Stimulated activated naive B cell treated with anti-CD40 and anti-IgM and Interleukin-4, amounts not matched to agents 10 μg/mL and 1 μg/mL and 100 μg/mL, for 72 hours (primary cell): ENCODE measurements at regions not wholly inside any gene's neighbourhood (a gene's known extent, or its start where the extent isn't known, plus 50 kb on each side); places are given as distances from the start of the nearest gene placed in this dataset.
"Not testable (repeated sequence)": the region's sequence is repeated elsewhere in the genome, so short reads cannot be mapped to it uniquely, and the experiment has no call there.

ENCODE experiments used
- ATAC-seq, 2 donors: fragments of 150-1000 bp; cut with Tn5 transposase; replicated peaks; 2 replicates each; pipeline ENCODE4 v1.10.0; 2021; ENCODE audit warnings: moderate library complexity in 1 of 2
- DNase-seq: peaks from one replicate; pipeline ENCODE4 v3.0.0; 2021
- H3K27ac Mint-ChIP-seq: one replicate; pipeline ENCODE4 v1.8.0; 2022; ENCODE audit warnings: mild to moderate bottlenecking, mixed read lengths
- H3K27me3 Mint-ChIP-seq, 2 donors: one replicate each; pipeline ENCODE4 v1.8.0; 2022; ENCODE audit warnings: mixed read lengths in 2 of 2
- H3K36me3 Mint-ChIP-seq, 2 donors: one replicate each; pipeline ENCODE4 v1.8.0; 2022; ENCODE audit warnings: mixed read lengths in 2 of 2, mild to moderate bottlenecking in 1 of 2
- H3K4me1 Mint-ChIP-seq, 2 donors: one replicate each; pipeline ENCODE4 v1.8.0; 2022; ENCODE audit warnings: mixed read lengths in 2 of 2, mild to moderate bottlenecking in 1 of 2
- H3K4me3 Mint-ChIP-seq, 2 donors: one replicate each; pipeline ENCODE4 v1.8.0; 2022; ENCODE audit warnings: mild to moderate bottlenecking in 2 of 2, mixed read lengths in 2 of 2, moderate library complexity in 1 of 2
- H3K9me3 Mint-ChIP-seq, 2 donors: one replicate each; pipeline ENCODE4 v1.8.0; 2022; ENCODE audit warnings: mixed read lengths in 2 of 2, mild to moderate bottlenecking in 1 of 2

DNA sequence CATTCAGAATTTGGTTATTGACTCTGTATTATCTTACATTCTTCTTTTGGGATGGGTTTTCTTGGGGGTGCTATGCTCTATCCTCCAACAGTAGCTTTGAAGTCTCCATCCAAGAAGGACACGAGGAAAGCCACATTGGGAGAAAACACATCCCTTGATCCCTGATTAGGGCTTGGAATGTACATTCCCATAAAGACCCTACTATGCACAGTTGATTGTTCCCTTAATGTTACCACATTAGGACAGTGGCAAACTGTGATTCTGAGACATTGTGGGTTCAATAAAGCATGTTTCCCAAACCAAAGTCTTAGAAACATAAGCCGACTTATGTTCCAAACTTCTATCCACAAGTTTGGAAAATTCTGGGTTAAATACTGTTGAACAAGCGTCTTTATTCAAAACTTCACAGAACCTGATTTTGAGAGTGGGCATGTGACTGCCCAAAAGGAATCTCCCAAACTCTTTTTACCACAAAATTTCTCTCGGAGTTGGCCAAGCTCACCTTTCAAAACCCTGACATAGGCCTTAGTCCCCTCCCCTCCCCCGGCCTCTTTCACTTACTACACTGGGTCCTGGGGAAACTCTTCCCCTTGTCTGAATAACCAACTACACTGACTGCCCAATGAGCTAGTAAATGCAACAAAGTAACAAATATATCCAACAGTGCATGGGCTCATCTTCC, 177.0 kb upstream of the KAZN start:
- no peaks in the 10 kb centered on the region for H3K4me1 Mint-ChIP-seq
- ATAC-seq (no peak), DNase-seq (no peak)
- peaks cover 0 to 4% of the 10 kb centered on the region in 2 donors for H3K27me3 Mint-ChIP-seq
- no peaks in the 10 kb centered on the region for H3K36me3 Mint-ChIP-seq
- H3K4me3 Mint-ChIP-seq: no peak overlapping the region
- H3K9me3 Mint-ChIP-seq: peaks cover 0 to 4% of the 10 kb centered on the region in 2 donors
- no peak overlapping the region for H3K27ac Mint-ChIP-seq

- no peak overlapping the region for H3K4me3 Mint-ChIP-seq
- peaks cover 0 to 4% of the 10 kb centered on the region in 2 donors for H3K27me3 Mint-ChIP-seq
- no peaks in the 10 kb centered on the region for H3K36me3 Mint-ChIP-seq
- DNase-seq (no peak), ATAC-seq (no peak)
- no peaks in the 10 kb centered on the region for H3K4me1 Mint-ChIP-seq
- no peak overlapping the region for H3K27ac Mint-ChIP-seq
- H3K9me3 Mint-ChIP-seq: peaks cover 0 to 4% of the 10 kb centered on the region in 2 donors
Measured at GRCh38 chr1:14421977-14422609, 176.4 kb upstream of the KAZN start.

DNA sequence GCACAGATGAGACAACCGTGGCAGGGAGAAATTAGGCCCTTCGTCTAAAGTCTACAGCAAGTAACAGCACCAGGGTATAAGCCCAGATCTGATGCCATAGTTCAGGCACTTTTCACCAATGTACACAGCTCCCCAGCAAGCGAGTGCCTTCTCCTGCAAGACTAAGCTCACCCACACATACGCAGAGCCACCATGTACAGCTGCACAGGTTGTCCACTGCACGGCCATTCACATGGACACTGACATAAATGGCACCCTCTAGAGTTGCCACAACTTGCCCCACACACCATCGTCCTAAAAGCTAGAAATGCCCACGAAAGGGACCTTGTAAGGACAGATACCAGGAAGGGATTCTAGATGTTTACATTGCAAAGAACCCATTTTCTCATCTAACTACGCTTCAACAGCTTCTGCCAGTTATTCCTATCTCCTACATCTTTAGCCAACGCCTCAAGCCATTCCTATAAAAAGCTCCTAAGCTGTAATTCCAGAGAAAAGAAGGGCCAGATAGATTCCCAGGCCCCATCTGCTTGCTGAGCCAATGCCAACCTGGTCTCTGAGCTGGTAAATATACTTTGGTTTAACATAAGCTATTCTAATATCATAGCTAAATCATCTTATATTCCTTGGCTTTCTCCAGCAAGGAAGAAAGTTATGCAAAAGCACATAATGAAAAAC, 174.0 kb upstream of the KAZN start:
- peaks cover 0 to 4% of the 10 kb centered on the region in 2 donors for H3K9me3 Mint-ChIP-seq
- no peaks in the 10 kb centered on the region for H3K36me3 Mint-ChIP-seq
- ATAC-seq: no peak
- H3K4me1 Mint-ChIP-seq: no peaks in the 10 kb centered on the region
- no peak overlapping the region for H3K4me3 Mint-ChIP-seq
- no peak overlapping the region for H3K27ac Mint-ChIP-seq
- H3K27me3 Mint-ChIP-seq: peaks cover 0 to 4% of the 10 kb centered on the region in 2 donors
- no peak for DNase-seq

- H3K27ac Mint-ChIP-seq: no peak overlapping the region
- no peaks in the 10 kb centered on the region for H3K36me3 Mint-ChIP-seq
- no peak overlapping the region for H3K4me3 Mint-ChIP-seq
- ATAC-seq: no peak
- no peak for DNase-seq
- no peaks in the 10 kb centered on the region for H3K9me3 Mint-ChIP-seq
- no peaks in the 10 kb centered on the region for H3K4me1 Mint-ChIP-seq
- H3K27me3 Mint-ChIP-seq: peaks cover 0 to 8% of the 10 kb centered on the region in 2 donors
Measured at GRCh38 chr1:14426854-14427253, 171.6 kb upstream of the KAZN start.

- H3K36me3 Mint-ChIP-seq: no peaks in the 10 kb centered on the region
- DNase-seq: no peak
- H3K4me1 Mint-ChIP-seq: no peaks in the 10 kb centered on the region
- ATAC-seq: no peak
- H3K27me3 Mint-ChIP-seq: peaks cover 11 to 16% of the 10 kb centered on the region in 2 donors
- no peak overlapping the region for H3K4me3 Mint-ChIP-seq
- H3K9me3 Mint-ChIP-seq: peaks cover 0 to 8% of the 10 kb centered on the region in 2 donors
- H3K27ac Mint-ChIP-seq: no peak overlapping the region
Measured at GRCh38 chr1:14429577-14429976, 168.9 kb upstream of the KAZN start.

DNA sequence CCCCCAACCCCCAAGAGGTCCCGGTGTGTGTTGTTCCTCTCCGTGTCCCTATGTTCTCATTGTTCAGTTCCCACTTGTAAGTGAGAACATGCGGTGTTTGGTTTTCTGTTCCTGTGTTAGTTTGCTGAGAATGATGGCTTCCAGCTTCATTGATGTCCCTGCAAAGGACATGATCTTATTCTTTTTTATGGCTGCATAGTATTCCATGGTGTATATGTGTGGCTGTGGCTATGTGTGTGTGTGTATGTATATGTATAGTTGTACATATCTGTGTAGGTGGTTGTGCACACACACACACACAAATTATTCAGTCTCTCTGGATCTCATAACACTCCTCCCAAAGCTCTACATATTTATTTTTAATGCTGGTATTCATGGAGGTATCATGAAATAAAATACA, 165.8 kb upstream of the KAZN start:
- peaks cover 11 to 12% of the 10 kb centered on the region in 2 donors for H3K27me3 Mint-ChIP-seq
- H3K4me3 Mint-ChIP-seq, H3K27ac Mint-ChIP-seq, H3K9me3 Mint-ChIP-seq, H3K36me3 Mint-ChIP-seq, ATAC-seq, DNase-seq, H3K4me1 Mint-ChIP-seq: not testable (repeated sequence)

DNA sequence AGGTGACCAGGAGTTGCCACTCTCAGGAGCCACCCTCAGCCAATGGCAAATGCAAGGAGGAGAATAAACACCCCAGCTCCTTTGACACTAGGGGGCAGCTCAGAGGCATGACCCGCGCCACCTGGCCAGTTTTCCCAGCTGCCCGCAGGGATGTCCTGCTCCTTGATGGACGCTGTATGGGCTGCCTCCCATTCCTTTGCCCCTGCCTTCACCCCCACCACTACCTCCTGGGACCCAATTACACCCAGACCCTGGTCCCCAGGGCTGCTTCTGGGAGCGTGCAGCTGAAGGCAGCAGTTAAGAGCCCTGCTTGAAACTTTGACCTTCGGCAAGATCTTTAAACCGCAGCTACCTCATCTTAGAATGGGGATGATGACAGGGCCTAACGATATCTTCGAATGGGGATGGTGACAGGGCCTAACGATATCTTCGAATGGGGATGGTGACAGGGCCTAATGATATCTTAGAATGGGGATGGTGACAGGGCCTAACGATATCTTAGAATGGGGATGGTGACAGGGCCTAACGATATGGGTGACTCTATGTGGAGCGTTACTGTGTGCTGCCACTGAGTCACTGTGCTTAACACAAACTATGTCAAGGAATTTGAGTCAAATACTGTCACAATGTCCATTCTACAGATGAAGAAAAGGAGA, 163.0 kb upstream of the KAZN start:
- H3K4me1 Mint-ChIP-seq: no peaks in the 10 kb centered on the region

GRCh38 chr1:14437417-14437918, 161.0 kb upstream of the KAZN start:
- Mint-ChIP-seq H3K4me3 (no peak overlapping the region), H3K27ac (no peak overlapping the region), H3K9me3 (peaks cover 0 to 8% of the 10 kb centered on the region in 2 donors), H3K4me1 (no peaks in the 10 kb centered on the region), H3K36me3 (no peaks in the 10 kb centered on the region), H3K27me3 (peaks cover 8 to 17% of the 10 kb centered on the region in 2 donors)
- no peak for ATAC-seq
- DNase-seq: no peak

More for the DNA sequence above, 163.0 kb upstream of the KAZN start:
- DNase-seq (no peak), ATAC-seq (no peak)
- H3K27ac Mint-ChIP-seq: no peak overlapping the region
- no peak overlapping the region for H3K4me3 Mint-ChIP-seq
- H3K9me3 Mint-ChIP-seq: peaks cover 0 to 8% of the 10 kb centered on the region in 2 donors
- no peaks in the 10 kb centered on the region for H3K36me3 Mint-ChIP-seq
- peaks cover 8 to 17% of the 10 kb centered on the region in 2 donors for H3K27me3 Mint-ChIP-seq

DNA sequence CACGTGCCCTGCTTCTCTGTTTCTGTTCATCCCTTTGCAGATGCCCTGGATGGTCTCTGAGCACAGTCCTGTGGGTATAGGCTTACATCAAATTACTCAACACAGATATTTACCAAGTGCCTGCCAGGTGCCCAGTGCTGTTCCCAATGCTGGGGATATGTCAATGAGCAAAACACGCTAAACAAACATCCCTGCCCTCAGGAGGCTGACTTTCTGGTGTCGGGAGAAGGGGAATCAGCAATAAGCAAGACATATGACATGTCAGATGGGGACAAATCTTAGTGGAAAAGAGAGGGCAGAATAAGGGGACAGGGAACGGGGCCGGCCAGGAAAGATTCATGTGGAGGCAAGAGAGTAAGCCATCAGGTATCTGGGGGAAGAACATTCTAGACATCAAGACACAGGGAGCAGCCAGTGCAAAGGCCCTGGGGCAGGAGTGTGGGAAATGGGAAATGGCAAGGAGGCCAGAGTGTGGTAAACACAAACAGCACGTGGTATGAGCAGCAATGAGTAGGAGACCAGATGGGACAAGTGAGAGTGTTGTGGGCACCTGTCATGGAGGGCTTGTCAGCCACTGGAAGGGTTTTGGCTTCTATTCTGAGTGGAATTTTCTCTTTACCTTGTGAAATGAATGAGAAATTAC, 160.2 kb upstream of the KAZN start:
- Mint-ChIP-seq H3K36me3 (no peaks in the 10 kb centered on the region), H3K9me3 (peaks cover 0 to 2% of the 10 kb centered on the region in 2 donors), H3K4me1 (no peaks in the 10 kb centered on the region), H3K27me3 (peaks cover 3 to 10% of the 10 kb centered on the region in 2 donors), H3K27ac (no peak overlapping the region), H3K4me3 (no peak overlapping the region)
- ATAC-seq (no peak), DNase-seq (no peak)

GRCh38 chr1:14439015-14439414, 159.5 kb upstream of the KAZN start:
- Mint-ChIP-seq H3K4me1 (no peaks in the 10 kb centered on the region), H3K27me3 (peaks cover 0 to 13% of the 10 kb centered on the region in 2 donors), H3K27ac (no peak overlapping the region), H3K36me3 (no peaks in the 10 kb centered on the region), H3K9me3 (no peaks in the 10 kb centered on the region), H3K4me3 (no peak overlapping the region)
- ATAC-seq: no peak
- no peak for DNase-seq

DNA sequence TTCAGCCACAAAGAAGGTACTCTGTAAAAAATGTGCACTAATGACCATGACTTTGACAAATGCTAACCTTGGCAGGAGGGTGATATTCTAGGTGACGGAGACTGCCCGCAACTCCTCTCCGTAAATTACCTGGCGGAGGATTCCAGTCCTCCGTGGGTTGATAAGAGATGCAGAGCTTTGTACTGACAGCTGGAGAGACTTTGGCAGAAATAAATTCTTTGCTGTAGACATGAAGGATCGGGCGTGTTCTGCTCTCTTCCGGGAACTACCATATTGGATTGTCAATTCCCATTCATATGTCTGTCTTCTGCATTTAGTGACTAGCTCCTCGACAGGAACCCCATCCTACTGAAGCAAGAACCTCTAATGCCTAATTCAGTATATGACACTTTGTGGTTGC, 158.3 kb upstream of the KAZN start:
- H3K9me3 Mint-ChIP-seq: no peaks in the 10 kb centered on the region
- H3K4me1 Mint-ChIP-seq: no peaks in the 10 kb centered on the region
- ATAC-seq (no peak), DNase-seq (no peak)
- H3K27ac Mint-ChIP-seq: no peak overlapping the region
- no peak overlapping the region for H3K4me3 Mint-ChIP-seq
- H3K36me3 Mint-ChIP-seq: no peaks in the 10 kb centered on the region
- peaks cover 2 to 13% of the 10 kb centered on the region in 2 donors for H3K27me3 Mint-ChIP-seq

GRCh38 chr1:14440731-14441130, 157.8 kb upstream of the KAZN start:
- Mint-ChIP-seq H3K4me3 (no peak overlapping the region), H3K4me1 (no peaks in the 10 kb centered on the region)

DNA sequence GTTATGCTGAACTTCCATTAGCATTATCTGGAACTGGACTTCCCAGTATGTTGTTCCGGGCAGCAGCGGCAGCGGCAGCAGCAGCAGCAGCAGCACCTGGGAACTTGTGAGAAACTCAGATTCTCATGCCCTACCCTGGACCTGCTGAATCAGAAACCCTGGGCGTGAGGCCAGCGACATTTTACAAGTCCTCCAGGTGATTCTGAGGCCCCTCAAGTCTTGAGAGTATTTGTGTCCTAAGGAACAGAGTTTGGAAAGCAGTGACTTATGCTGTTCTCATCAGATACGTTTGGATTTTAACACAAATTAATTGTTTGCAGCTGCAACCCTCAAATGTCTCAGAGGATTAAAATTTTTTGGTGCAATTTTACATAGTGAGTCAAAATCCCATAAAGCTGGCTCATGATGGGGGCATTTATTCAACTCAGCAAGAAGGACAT, 157.2 kb upstream of the KAZN start:
- H3K27me3 Mint-ChIP-seq: peaks cover 8 to 18% of the 10 kb centered on the region in 2 donors
- no peaks in the 10 kb centered on the region for H3K4me1 Mint-ChIP-seq
- H3K36me3 Mint-ChIP-seq: no peaks in the 10 kb centered on the region
- no peak overlapping the region for H3K4me3 Mint-ChIP-seq
- no peak for ATAC-seq
- DNase-seq: no peak
- no peak overlapping the region for H3K27ac Mint-ChIP-seq
- H3K9me3 Mint-ChIP-seq: no peaks in the 10 kb centered on the region

More at GRCh38 chr1:14440731-14441130, 157.8 kb upstream of the KAZN start:
- Mint-ChIP-seq H3K27me3 (peaks cover 7 to 18% of the 10 kb centered on the region in 2 donors), H3K36me3 (no peaks in the 10 kb centered on the region), H3K27ac (no peak overlapping the region), H3K9me3 (no peaks in the 10 kb centered on the region)
- DNase-seq (no peak), ATAC-seq (no peak)

- no peaks in the 10 kb centered on the region for H3K36me3 Mint-ChIP-seq
- no peaks in the 10 kb centered on the region for H3K4me1 Mint-ChIP-seq
- no peak for DNase-seq
- no peak overlapping the region for H3K4me3 Mint-ChIP-seq
- no peak for ATAC-seq
- H3K27me3 Mint-ChIP-seq: peaks cover 8 to 18% of the 10 kb centered on the region in 2 donors
- no peaks in the 10 kb centered on the region for H3K9me3 Mint-ChIP-seq
- no peak overlapping the region for H3K27ac Mint-ChIP-seq
Measured at GRCh38 chr1:14442669-14443068, 155.8 kb upstream of the KAZN start.
